Epithelial cell of proximal tubule (primary cell): ENCODE measurements at regions not wholly inside any gene's neighbourhood (a gene's known extent, or its start where the extent isn't known, plus 50 kb on each side); places are given as distances from the start of the nearest gene placed in this dataset.

Source experiments
- DNase-seq: peaks from one replicate; pipeline ENCODE4 v3.0.0-alpha.2; 2011; ENCODE audit warnings: low read depth
- H3K4me3 ChIP-seq: 2 replicates; pipeline ENCODE4 v1.5.1; 2011; ENCODE audit warnings: low read depth, mild to moderate bottlenecking, low read length
- CTCF ChIP-seq: conservative IDR thresholded peaks from 2 replicates; pipeline ENCODE4 v1.5.1; 2012; ENCODE audit warnings: low read depth, mild to moderate bottlenecking, low read length

- no peak for DNase-seq
- no peak for TF ChIP-seq CTCF
- no peak overlapping the region for H3K4me3 ChIP-seq
These were observed 210.0 kb downstream of the FOXO1 start for GRCh38 chr13:40456397-40456953.

- DNase-seq, result no peak
- TF ChIP-seq CTCF, result no peak
- no peak overlapping the region for H3K4me3 ChIP-seq
These were observed 209.4 kb downstream of the FOXO1 start for GRCh38 chr13:40456979-40457553.

GRCh38 chr13:40457929-40458719, 208.3 kb downstream of the FOXO1 start:
- no peak for TF ChIP-seq CTCF
- no peak for DNase-seq
- no peak overlapping the region for H3K4me3 ChIP-seq

- no peak for TF ChIP-seq CTCF
- no peak overlapping the region for H3K4me3 ChIP-seq
- DNase-seq, result no peak
These were observed 207.8 kb downstream of the FOXO1 start for GRCh38 chr13:40458720-40458990.

GRCh38 chr13:40460116-40460515, 206.3 kb downstream of the FOXO1 start:
- H3K4me3 ChIP-seq, result no peak overlapping the region
- DNase-seq, result no peak
- no peak for TF ChIP-seq CTCF

- no peak for TF ChIP-seq CTCF
- H3K4me3 ChIP-seq, result no peak overlapping the region
- no peak for DNase-seq
These were observed 202.0 kb downstream of the FOXO1 start for GRCh38 chr13:40464337-40465014.
